Stimulated activated CD8-positive, alpha-beta memory T cell treated with anti-CD3 and anti-CD28 coated beads, Interleukin-4, amount 100 ng/mL, for 24 hours (primary cell): ENCODE measurements at regions not wholly inside any gene's neighbourhood (a gene's known extent, or its start where the extent isn't known, plus 50 kb on each side); places are given as distances from the start of the nearest gene placed in this dataset.

Source experiments
- DNase-seq: peaks from one replicate; pipeline ENCODE4 v3.0.0-alpha.2; 2020; ENCODE audit warnings: low read depth

DNA sequence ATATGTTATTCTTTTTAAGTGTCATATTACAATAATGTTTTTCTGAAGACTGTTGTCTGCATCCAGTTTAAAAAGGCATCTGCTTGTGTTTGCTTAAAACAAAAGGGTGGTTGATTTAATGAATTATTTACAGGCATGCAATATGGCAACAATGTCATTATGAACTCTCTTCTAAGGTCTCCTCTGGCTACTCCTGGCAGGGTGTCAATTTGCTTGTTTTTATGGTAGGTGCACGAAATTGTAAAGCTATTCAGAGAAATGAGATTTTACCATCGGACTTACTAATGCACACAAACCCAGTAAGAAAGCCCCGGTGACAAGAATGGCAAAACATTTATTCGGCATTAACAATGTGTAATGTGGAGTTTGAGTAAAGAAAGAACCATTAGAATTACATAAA lies 539.8 kb upstream of the ZNF608 start:
- DNase-seq: no peak

DNA sequence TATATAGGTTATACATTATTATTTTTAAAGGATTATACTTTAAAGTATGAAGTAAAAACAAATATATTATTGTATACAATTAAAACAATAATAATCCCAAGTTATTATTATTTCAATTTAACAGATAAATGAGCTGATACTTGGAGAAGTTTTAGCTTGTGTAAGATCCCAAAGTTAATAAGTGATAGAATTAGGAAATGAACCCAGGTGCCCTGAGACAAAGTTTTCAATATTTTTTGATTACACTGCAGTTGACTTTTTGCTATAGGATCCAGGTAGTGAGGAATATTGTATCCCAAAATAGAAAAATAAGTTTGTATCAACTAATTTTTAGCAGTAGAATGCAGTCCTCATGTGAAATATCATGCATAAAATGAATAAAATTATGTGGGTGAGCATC lies 543.2 kb upstream of the ZNF608 start:
- DNase-seq: no peak

DNA sequence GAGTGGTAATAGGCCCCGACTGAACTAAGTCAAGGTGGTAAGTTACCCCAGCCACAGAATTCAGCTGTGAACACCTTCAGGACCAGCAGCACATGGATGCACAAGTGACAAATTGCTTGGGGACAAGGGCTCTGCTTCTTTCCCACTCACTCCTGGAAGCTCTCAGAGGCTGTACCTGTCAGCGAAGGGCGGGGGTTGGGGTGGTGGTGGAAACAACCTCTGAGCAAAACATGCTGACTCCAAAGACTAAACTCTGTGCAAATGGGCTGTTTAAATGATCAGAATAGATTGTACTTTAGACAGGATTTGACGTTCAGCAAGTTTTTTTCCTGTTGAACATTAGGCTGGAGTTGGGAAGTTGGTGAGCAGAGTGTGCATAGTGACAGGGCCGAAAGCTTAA lies 544.5 kb upstream of the ZNF608 start:
- no peak for DNase-seq

DNA sequence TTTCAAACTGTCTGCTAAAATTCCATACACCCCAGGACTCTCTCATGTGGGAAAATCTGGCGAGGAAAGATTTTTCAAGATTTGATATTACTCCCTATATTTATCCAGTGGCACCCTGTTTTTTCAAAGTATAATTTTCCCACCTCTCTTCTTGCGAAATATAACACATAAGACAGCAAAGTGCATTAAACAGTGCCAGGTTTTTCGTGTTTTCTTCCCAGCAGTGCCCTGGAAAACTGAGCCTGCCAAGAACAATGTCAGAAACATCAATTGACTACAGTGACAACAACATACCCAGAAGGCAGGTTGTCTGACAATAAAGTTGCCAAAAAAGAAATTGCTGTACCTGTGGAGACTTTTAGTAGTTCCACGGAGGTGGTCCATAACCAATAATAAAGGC lies 545.0 kb upstream of the ZNF608 start:
- no peak for DNase-seq

DNA sequence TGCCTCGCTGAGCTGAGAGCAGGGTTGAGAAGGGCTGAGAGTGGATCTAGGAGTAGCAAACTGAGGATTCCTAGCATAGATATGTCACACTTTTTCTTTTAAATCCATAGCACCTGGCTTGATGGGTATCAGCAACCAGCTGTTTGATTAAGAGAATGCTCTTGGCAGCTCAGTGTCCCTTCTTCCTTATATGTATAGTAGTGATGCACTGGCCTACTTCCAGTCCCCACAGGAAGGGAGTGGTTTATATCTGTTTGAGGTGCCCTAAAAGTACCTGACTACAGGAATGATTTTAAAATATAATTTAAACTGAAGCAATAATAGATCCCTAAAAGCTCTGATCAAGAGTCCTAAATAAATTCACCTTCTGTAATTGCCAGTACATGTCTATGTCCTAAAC lies 546.8 kb upstream of the ZNF608 start:
- DNase-seq: no peak

DNA sequence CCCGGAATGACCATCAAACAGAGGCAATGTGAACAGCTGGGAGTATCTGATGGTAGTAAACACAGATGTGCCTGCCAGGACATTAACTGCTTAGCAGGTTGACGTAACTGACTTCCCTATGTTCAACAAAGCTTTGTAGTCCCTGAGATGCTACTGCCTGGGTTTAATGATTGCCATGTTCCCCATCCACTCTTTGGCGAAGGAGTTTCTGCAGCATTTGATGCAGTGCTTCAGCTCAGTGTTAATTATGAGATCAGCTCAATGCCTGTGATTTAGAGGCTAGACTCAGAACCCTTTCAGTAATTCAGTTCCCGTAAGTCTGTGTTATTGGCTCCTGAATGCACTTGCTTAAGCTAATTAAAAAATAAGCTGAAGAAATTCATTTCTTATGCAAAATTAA lies 547.3 kb upstream of the ZNF608 start:
- no peak for DNase-seq

DNA sequence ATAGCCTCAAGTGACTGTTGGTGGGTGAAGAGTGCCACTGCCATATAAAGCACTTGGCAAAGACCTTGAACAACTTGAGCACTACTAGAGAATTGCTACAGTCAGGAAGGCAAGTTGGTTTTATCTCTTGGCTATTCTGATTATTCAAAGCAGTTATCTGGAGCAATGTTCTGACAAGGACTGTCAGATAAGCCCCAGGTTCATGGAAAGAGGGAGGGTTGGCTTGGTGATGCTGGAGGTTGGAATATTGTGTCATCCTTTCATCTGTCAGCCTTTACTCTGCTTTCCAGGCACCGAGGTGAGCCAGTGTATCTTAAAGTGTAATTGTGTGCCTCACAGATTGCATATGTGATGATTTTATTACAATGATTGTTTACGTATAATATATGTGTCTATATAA lies 548.4 kb upstream of the ZNF608 start:
- no peak for DNase-seq

DNA sequence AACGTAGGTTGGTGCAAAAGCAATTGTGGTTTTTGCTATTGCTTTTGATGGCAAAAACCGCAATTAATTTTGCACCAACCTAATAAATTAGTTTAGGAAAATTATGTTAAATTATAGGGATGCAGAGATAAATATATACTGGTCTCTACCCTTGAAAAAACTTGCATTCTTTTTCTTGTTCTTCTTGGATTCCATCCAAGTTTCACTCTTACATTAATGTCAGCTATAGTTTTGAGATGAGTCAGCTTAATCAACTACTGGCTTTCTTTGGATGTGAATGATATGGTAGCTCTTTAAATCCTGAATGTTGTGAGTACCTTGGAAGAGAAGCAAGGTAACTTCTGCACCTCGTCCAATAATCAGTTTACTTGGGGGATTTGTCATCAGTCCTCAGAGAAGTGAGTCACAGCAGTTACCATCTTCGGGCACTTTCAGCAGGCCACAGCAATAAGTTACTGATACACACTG lies 549.0 kb upstream of the ZNF608 start:
- no peak for DNase-seq

DNA sequence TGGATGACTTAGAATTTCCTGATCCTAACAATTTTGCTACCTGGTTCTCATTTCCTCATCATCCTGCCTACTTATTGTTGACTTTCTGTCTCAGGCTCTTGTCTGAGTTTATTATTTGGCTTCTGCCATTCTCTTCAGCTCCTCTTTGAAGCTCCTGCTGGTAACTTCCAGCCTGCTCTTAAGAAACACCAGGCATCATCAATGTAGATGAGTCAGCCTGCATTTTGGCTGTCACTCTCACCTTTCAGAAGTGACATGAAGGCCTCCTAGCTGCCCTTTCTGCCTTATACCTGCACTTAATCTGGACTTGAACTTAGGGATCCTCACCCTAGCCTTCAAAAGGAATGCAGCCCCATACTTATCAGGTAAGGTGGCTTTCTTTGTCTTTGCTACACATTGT lies 551.8 kb upstream of the ZNF608 start:
- DNase-seq: no peak

DNA sequence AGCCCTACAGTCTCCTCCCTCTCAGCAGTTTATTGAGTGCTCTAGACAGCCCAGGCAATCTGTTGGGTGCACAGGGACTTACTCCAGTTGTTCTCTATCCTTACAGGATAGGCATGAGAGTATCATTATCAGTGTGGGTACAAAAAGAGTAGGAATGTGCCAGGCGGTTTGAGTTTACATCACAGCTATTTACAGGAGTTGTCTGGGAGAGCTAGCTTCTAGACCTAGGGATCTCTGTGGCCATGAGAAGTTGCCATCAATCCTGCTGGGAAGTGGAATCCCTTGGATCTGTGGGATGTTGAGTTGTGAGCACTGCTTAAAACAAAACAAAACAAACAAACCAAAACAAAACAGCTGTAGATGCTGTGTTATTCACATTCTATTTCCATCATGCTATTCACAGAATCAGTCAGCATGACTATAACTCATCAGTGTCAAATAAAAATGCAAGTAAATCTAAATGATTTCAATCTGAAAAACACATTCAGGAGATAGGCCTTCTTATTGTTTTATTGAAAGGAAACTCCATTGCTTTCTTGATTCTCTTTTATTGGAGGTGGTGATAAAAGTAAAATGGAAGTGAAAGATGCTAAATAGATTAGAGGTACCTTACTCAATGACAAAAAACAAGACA lies 552.4 kb upstream of the ZNF608 start:
- no peak for DNase-seq

DNA sequence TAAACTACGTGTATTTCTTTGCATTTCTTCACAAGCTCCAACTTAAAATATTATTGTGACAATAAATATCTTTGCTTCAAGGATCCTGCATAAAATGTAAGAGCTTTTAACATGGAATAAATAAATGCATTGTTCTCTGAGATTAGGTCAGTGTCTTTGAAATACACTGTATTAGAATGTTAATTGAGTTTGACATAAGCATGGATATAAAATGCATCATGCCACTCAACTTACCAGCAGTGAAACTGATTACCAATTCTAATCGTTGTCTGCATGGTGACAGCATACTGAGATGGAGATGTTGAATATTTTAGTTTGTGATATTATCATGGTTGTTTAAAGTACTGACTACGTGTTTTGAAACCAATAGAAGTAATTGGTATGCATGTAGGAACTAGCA lies 555.3 kb upstream of the ZNF608 start:
- no peak for DNase-seq

DNA sequence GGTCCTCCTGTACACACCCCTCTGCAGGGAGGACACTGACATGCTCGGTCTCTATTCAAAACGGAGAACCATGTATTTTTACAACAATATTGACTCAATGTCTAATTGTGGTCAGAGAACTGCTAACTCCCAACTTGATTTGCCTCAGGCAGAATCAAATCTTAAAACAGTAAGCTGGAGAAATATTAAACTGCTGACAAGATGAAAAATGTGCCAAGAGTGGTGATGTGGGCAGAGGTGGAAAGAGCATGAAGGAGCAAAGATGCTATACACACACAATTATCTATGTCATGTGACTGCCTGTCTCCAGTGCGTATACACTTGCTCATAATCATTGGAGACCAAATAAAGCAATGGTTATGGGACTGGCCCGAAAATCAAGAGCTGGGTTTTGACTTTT lies 556.1 kb upstream of the ZNF608 start:
- no peak for DNase-seq

DNA sequence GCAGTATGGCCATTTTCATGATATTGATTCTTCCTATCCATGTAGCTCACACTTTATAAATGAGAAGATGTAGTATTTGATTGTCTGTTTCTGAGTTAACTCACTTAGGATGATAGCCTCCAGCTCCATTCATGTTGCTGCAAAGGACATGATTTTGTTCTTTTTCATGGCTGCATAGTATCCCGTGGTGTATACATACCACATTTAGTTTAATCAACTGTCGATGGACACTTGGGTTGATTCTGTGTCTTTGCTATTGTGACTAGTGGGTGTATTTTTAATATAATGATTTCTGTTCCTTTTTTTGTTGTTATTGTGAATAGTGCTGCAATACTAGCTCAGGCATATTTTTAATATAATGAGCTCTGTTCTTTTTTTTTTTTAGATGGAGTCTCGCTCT lies 560.3 kb upstream of the ZNF608 start:
- no peak for DNase-seq

DNA sequence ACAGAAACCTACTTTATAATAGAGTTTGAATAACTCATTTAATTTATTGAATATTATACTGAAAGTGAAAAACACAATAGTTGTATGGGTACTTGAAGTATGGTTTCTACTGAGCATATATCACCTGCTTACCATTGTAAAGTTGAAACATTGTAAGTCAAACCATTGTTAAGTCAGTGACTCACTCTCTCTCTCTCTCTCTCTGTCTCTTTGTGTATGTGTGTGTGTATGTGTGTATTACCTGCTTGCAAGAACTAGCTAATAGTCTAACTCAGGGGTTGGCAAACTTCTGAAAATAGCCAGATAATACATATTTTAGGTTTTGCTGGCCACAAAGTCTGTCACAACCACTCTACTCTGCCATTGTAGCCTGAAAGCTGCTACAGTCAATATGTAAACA lies 564.3 kb upstream of the ZNF608 start:
- no peak for DNase-seq

DNA sequence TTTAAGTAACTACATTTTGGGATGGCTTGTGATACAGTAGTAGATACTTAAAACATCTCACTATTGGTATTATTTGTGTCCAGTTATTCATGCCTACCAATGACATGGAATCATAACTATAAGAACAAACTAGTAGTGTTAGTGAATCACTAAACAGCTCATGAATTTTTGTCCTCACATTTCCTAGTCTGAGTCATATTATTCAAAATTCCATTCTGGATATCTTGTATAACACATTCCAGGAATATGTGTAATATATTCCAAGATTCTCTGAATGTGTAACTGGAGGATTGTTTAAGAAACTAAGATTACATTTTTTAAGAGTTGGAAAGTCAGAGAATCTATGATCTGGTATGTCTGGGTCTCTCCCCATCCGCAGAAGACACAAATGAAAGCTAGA lies 565.3 kb upstream of the ZNF608 start:
- no peak for DNase-seq

DNA sequence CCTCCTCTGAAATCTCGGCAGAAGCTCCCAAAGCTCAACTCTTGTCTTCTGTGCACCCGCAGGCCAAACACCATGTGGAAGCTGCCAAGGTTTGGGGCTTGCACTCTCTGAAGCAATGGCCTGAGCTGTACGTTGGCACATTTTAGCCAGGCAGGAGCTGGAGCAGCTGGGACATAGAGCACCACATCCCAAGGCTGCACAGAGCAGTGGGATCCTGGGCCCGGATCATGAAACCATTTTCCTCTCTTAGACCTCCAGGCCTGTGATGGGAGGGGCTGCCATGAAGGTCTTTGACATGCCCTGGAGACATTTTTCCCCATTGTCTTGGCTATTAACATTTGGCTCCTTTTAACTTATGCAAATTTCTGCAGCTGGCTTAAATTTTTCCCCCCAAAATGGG lies 567.1 kb upstream of the ZNF608 start:
- DNase-seq: no peak

DNA sequence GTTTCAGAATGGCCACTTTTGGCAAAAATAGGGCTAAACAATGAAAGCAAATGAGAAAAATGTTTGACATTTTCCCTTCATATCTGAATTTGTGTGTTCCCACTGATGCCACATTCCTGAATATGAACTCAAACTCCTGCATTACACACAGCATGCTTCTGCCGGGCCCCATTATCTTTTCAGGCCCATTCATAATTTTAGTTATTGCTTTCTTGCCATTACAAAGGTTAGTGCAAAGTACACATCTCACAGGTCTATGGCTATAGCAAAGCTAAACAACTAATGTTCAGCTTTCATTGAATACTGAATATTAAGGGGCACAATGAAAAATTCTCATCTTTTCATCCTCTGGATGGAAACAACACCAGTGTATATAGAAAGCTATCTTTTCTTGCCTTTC lies 568.9 kb upstream of the ZNF608 start:
- DNase-seq: no peak

DNA sequence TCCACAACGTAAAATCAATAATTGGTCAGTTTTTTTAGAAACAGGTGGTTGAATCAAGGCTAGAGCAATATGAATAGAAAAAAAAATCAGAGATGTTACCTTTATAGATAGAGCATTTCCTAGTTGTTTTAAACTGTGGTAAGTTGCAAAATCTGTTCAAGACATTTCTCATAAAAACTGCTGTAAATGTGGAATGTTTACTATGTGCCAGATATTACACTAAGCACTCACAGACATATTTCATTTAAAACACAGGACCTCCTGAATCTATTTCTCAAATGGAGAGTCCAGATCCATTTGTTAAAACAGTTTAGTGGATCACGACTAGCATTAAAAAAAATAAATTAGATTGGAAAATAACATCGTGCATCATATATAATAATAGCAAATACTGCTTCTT lies 570.0 kb upstream of the ZNF608 start:
- DNase-seq: no peak

DNA sequence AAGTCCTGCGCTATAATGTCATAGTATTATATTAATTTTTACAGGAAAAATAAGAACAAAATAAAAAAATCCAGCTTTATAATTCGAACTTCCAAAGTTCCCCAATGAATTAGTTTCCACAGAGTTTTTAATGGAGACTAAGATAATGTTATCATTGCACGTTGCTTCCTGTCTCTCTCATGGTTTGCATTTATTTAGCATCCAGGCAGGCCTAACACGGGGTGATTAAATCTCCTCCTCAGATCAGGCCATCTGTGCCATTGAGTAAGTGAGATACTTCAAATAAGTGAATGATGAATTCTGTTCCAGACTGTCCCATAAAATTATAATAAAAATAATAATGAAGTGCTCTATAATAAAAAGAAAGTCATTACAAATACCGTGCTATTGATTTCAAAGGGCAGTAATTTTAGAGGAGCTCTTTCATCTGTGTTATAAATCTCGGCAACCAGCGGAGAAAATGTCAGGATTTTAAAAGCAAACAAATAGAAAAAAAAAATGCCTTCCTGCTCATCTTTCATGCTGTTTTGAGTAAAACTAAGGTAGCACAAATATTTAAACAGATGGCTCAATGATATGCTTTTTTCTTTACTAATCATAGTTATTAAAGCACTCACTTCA lies 570.6 kb upstream of the ZNF608 start:
- DNase-seq: no peak

DNA sequence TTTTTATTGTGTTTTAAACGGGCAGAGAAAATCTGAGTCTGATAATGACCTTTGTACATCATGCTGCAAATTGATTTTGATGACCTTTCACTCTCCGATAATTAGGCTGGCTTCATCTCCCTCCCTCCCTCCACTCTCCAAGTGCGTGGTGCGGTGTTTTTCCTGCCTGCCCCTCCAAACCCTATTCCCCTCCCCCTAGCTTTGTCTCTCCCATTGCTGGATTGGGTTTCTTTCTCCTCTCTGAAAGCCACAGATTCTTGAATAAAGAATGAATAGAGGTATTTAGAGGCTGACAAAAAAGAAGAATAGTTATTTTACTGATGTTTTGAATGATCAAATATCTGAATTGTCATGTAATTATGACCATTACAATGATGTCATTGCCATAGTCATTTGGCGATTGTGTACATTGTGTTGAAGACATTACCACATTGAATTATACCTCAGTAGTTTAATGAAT lies 571.1 kb upstream of the ZNF608 start:
- DNase-seq: no peak

DNA sequence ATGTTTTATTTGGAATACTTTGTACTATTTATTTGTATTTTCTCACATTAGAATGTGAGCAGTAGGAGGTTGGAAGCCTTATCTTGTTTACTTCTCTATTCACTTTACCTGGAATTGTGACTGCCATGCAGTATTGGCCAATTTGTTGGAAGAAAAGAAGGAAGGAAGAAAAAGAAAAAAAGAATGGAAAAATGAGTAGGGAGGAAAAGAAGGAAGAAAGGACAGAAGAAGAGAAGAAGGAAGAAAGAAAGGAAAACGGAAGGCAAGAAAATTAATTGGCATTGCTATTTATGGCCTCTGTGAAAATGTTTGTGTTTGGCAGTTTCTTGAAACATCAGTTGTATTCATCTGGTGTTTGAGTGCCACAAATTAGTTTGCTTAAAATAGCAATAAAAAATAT lies 575.2 kb upstream of the ZNF608 start:
- no peak for DNase-seq

DNA sequence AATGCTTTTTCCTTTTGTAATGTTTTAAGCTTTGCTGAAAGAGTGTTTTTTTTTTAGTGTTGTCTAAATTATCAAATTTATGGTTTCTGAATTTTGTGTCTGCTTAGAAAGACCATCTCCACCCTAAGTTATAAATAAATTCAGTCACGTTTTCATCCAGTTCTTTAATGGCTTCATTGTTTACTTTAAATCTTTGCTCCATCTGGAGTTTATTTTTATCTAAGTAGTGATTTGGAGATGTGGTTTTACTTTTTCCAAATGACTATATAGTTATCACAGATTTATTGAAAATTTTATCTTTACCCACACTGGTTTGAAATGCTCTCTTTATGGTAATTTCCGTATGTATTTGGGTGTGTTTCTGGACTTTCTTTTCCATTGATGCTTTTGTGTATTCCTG lies 577.2 kb upstream of the ZNF608 start:
- DNase-seq: no peak

DNA sequence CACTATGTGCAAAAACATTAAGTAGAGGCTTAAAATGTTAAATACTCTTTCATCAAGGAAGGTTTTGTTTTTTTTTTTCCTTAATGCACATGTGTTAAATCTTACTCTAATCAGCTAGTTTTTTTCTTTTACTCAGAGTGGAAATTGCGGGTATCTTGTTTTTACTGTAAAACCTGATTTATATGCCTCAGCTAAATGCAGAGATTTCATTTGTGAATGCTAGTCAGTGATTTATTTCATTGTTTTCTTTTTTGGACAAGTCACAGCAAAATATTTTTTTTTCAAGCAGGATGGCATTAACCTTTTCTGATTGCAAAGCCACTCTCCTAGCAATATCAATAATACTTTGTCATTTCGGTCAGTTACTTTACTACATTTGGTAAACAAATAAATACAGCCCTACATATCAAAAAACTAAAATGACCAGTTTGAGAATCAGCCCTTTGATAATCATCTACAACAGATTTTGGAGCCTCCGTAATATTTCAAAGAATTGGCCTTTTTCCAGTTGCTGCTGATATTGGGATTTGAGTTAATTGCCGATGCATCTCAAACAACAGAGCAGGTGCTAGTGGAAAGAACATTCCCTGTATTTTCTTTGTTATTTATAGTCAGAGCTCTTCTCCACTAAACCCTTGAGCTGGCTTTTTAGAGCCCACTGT lies 579.2 kb upstream of the ZNF608 start:
- DNase-seq: no peak

DNA sequence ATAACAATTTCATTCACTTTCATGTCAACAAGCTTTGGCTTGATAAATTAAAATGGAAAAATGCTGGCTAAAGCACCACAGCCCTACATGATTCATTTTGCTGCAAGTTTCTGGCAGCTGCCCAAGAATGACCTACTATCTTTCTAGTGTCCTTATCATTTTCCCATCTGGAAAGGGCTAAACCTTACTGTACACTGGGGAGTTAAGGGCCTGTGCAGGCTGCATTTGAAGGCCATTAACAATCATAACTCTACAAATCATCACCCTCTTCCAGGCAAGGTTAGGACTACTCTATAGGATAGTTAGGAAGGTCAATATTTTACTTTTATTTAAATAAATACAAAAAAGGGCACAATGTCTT lies 579.7 kb upstream of the ZNF608 start:
- no peak for DNase-seq
